Spinal cord (tissue), 9 donors: ENCODE measurements at regions not wholly inside any gene's neighbourhood (a gene's known extent, or its start where the extent isn't known, plus 50 kb on each side); places are given as distances from the start of the nearest gene placed in this dataset.

Experiments used
- DNase-seq, 6 donors: peaks; one replicate each; pipeline versions ENCODE4 v3.0.0 to v3.0.0-alpha.2; 2013 to 2015; ENCODE audit warnings: low spot score in 6 of 6, low read depth in 4 of 6
- H3K27ac ChIP-seq: one replicate; pipeline ENCODE4 v1.5.1; 2013; ENCODE audit warnings: low read depth, low read length, control low read depth
- H3K27me3 ChIP-seq: one replicate; pipeline ENCODE4 v1.6.1; 2013; ENCODE audit warnings: low read length; ENCODE audit not compliant: control insufficient read depth, insufficient read depth
- H3K36me3 ChIP-seq: one replicate; pipeline ENCODE4 v1.6.1; 2013; ENCODE audit warnings: low read length; ENCODE audit not compliant: control insufficient read depth, insufficient read depth
- H3K4me1 ChIP-seq: one replicate; pipeline ENCODE4 v1.6.1; 2013; ENCODE audit warnings: low read length; ENCODE audit not compliant: control insufficient read depth, insufficient read depth
- H3K4me3 ChIP-seq: one replicate; pipeline ENCODE4 v1.5.1; 2013; ENCODE audit warnings: low read depth, low read length, control low read depth
- H3K9me3 ChIP-seq: one replicate; pipeline ENCODE4 v1.6.1; 2013; ENCODE audit warnings: low read length; ENCODE audit not compliant: control insufficient read depth, insufficient read depth
- WGBS: methylation state at CpG from one replicate; pipeline ENCODE4 v1.1.5; 2013; ENCODE audit warnings: missing lambda C conversion rate; ENCODE audit not compliant: insufficient coverage; 5-methylcytosine and 5-hydroxymethylcytosine counted together
- donor health status: healthy.

- Histone ChIP-seq H3K27me3 (no peaks in the 10 kb centered on the region), H3K9me3 (peaks cover 2% of the 10 kb centered on the region), H3K4me1 (no peaks in the 10 kb centered on the region), H3K36me3 (no peaks in the 10 kb centered on the region), H3K4me3 (no peak overlapping the region), H3K27ac (no peak overlapping the region)
- no peak for DNase-seq
- WGBS: 80% methylated on average over 1 of the region's 4 CpGs
These were observed 202.0 kb upstream of the SLC14A2 start for GRCh38 chr18:45413180-45413836.

GRCh38 chr18:45415614-45416013, 199.7 kb upstream of the SLC14A2 start:
- H3K4me3 ChIP-seq: no peak overlapping the region
- 37% methylated on average over 3 of the region's 7 CpGs for WGBS
- DNase-seq: peak in 3 of 6 donors; percentile 4 to 76 (median 6)
- H3K36me3 ChIP-seq: no peaks in the 10 kb centered on the region
- H3K27me3 ChIP-seq: no peaks in the 10 kb centered on the region
- no peaks in the 10 kb centered on the region for H3K9me3 ChIP-seq
- H3K27ac ChIP-seq: no peak overlapping the region
- no peaks in the 10 kb centered on the region for H3K4me1 ChIP-seq

GRCh38 chr18:45416168-45416567, 199.1 kb upstream of the SLC14A2 start:
- no peaks in the 10 kb centered on the region for H3K27me3 ChIP-seq
- H3K27ac ChIP-seq: no peak overlapping the region
- no peaks in the 10 kb centered on the region for H3K9me3 ChIP-seq
- DNase-seq: peak; percentile 18 to 97 (median 59)
- WGBS: 0% methylated on average over 3 of the region's 5 CpGs
- H3K36me3 ChIP-seq: no peaks in the 10 kb centered on the region
- H3K4me3 ChIP-seq: no peak overlapping the region
- no peaks in the 10 kb centered on the region for H3K4me1 ChIP-seq

- H3K4me3 ChIP-seq: no peak overlapping the region
- no peak overlapping the region for H3K27ac ChIP-seq
- no peak for DNase-seq
These were observed 197.9 kb upstream of the SLC14A2 start for GRCh38 chr18:45417392-45417791.

GRCh38 chr18:45423659-45424058, 191.6 kb upstream of the SLC14A2 start:
- H3K36me3 ChIP-seq: no peaks in the 10 kb centered on the region
- no peaks in the 10 kb centered on the region for H3K4me1 ChIP-seq
- no peak overlapping the region for H3K27ac ChIP-seq
- H3K4me3 ChIP-seq: no peak overlapping the region
- peak in 1 of 6 donors; percentile 50 for DNase-seq
- H3K27me3 ChIP-seq: no peaks in the 10 kb centered on the region
- H3K9me3 ChIP-seq: no peaks in the 10 kb centered on the region

More at GRCh38 chr18:45417392-45417791, 197.9 kb upstream of the SLC14A2 start:
- Histone ChIP-seq H3K4me1 (no peaks in the 10 kb centered on the region), H3K36me3 (no peaks in the 10 kb centered on the region), H3K27me3 (no peaks in the 10 kb centered on the region), H3K9me3 (no peaks in the 10 kb centered on the region)
- WGBS: no CpG with 5 or more reads among the region's 3 CpGs

- no peak for DNase-seq
- Histone ChIP-seq H3K9me3 (no peaks in the 10 kb centered on the region), H3K27me3 (no peaks in the 10 kb centered on the region), H3K36me3 (no peaks in the 10 kb centered on the region), H3K4me3 (no peak overlapping the region), H3K27ac (no peak overlapping the region), H3K4me1 (no peaks in the 10 kb centered on the region)
These were observed 185.2 kb upstream of the SLC14A2 start for GRCh38 chr18:45430041-45430440.

GRCh38 chr18:45435810-45436209, 179.5 kb upstream of the SLC14A2 start:
- H3K27ac ChIP-seq: no peak overlapping the region
- H3K9me3 ChIP-seq: no peaks in the 10 kb centered on the region
- H3K36me3 ChIP-seq: no peaks in the 10 kb centered on the region
- 100% methylated on average over 1 of the region's 3 CpGs for whole genome bisulfite sequencing
- no peaks in the 10 kb centered on the region for H3K4me1 ChIP-seq
- H3K4me3 ChIP-seq: no peak overlapping the region
- H3K27me3 ChIP-seq: no peaks in the 10 kb centered on the region
- DNase-seq: no peak

GRCh38 chr18:45437366-45437765, 177.9 kb upstream of the SLC14A2 start:
- Histone ChIP-seq H3K27me3 (no peaks in the 10 kb centered on the region), H3K36me3 (no peaks in the 10 kb centered on the region), H3K4me1 (no peaks in the 10 kb centered on the region), H3K27ac (no peak overlapping the region), H3K4me3 (no peak overlapping the region), H3K9me3 (no peaks in the 10 kb centered on the region)
- DNase-seq: no peak
- 100% methylated on average over 4 of the region's 9 CpGs for WGBS

- no peaks in the 10 kb centered on the region for H3K27me3 ChIP-seq
- H3K4me3 ChIP-seq: no peak overlapping the region
- 100% methylated on average over 1 of the region's 2 CpGs for WGBS
- no peak overlapping the region for H3K27ac ChIP-seq
- DNase-seq: no peak
- no peaks in the 10 kb centered on the region for H3K4me1 ChIP-seq
- no peaks in the 10 kb centered on the region for H3K9me3 ChIP-seq
- no peaks in the 10 kb centered on the region for H3K36me3 ChIP-seq
These were observed 175.2 kb upstream of the SLC14A2 start for GRCh38 chr18:45439851-45440645.
